Prostate gland (tissue), 2 donors: ENCODE measurements at regions not wholly inside any gene's neighbourhood (a gene's known extent, or its start where the extent isn't known, plus 50 kb on each side); places are given as distances from the start of the nearest gene placed in this dataset.

Experiments
- DNase-seq: peaks from one replicate; pipeline ENCODE4 v3.0.0-alpha.2; 2019; ENCODE audit warnings: low spot score
- H3K27ac ChIP-seq, 2 donors: fragments of 200-600 bp; sonication (generic); 2 replicates each; pipeline ENCODE4 v1.5.1; 2017 to 2019
- H3K27me3 ChIP-seq: fragments of 200-600 bp; sonication (generic); replicated peaks from 2 replicates; pipeline ENCODE4 v1.5.1; 2019; ENCODE audit not compliant: insufficient read depth
- H3K36me3 ChIP-seq, 2 donors: fragments of 200-600 bp; sonication (generic); 1 replicate in 1 of 2; 2 replicates in 1 of 2; pipeline versions ENCODE4 v1.5.1 to v1.8.1; 2017 to 2019
- H3K4me1 ChIP-seq: fragments of 200-600 bp; sonication (generic); replicated peaks from 2 replicates; pipeline ENCODE4 v1.5.1; 2019
- H3K4me3 ChIP-seq, 2 donors: fragments of 200-600 bp; sonication (generic); 2 replicates each; pipeline ENCODE4 v1.5.1; 2017 to 2019
- H3K9me3 ChIP-seq: fragments of 200-600 bp; sonication (generic); 2 replicates; pipeline ENCODE4 v1.5.1; 2017
- CTCF ChIP-seq, 4 experiments: fragments of 200-600 bp in 2 of 4; fragments of 450-650 bp in 2 of 4; sonication (generic) in 2 of 4; IDR thresholded peaks; 1 replicate in 3 of 4; 2 replicates in 1 of 4; pipeline ENCODE4 v1.5.1; 2016 to 2019; ENCODE audit warnings: antibody characterized with exemption in 4 of 4, mild to moderate bottlenecking in 2 of 4, moderate library complexity in 2 of 4
- POLR2A ChIP-seq: fragments of 450-650 bp; IDR thresholded peaks from one replicate; pipeline ENCODE4 v1.6.1; 2016; ENCODE audit warnings: antibody characterized with exemption, mild to moderate bottlenecking
- POLR2AphosphoS5 ChIP-seq: sonication (generic); formaldehyde crosslinking; IDR thresholded peaks from one replicate; pipeline ENCODE4 v1.6.1; 2017; ENCODE audit warnings: antibody characterized with exemption
- WGBS: methylation state at CpG from one replicate; pipeline ENCODE4 v1.1.5; 2018; 5-methylcytosine and 5-hydroxymethylcytosine counted together
- intact Hi-C: fragments of 100-400 bp; cut with DNase I; formaldehyde crosslinking; loops from one replicate; pipeline ENCODE4 v1.14.2; 2022

DNA sequence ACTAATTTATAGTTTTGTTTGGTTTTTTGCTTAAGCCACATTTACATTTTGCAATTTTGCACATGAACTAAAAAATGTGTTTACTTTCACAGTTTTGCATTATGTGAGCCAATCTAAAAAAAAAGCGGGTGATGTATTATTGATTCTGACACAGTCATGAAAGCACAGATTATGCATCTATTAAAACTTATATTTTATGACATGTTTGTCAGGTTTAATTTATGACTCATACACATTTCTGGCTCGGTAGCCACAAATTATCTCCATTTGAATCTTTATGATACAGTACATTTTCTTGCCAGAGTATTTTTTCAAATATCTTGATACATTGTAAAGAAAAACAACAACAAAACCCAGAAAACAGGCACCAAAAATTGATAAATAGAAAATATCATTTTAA, 280.4 kb upstream of the GRIP1 start:
- TF ChIP-seq CTCF (IDR thresholded peaks at IDR 0.05) (no peak), POLR2AphosphoS5 (no peak), POLR2A (no peak)

GRCh38 chr12:66960006-66960405, 281.1 kb upstream of the GRIP1 start:
- Histone ChIP-seq H3K36me3 (no peaks in the 10 kb centered on the region), H3K4me3 (no peak overlapping the region), H3K9me3 (no peaks in the 10 kb centered on the region), H3K4me1 (no peaks in the 10 kb centered on the region), H3K27ac (peak overlapping the region in 1 of 2 donors; percentile 56), H3K27me3 (no peaks in the 10 kb centered on the region)
- no peak for DNase-seq
- TF ChIP-seq POLR2A (no peak), POLR2AphosphoS5 (no peak), CTCF (IDR thresholded peaks at IDR 0.05) (no peak)
- 70% methylated on average over 1 of the region's 1 CpG for WGBS
- intact Hi-C loops, result no loop called here

More for the DNA sequence above, 280.4 kb upstream of the GRIP1 start:
- Histone ChIP-seq H3K9me3 (no peaks in the 10 kb centered on the region), H3K36me3 (no peaks in the 10 kb centered on the region), H3K4me1 (no peaks in the 10 kb centered on the region), H3K27ac (no peak overlapping the region), H3K27me3 (no peaks in the 10 kb centered on the region), H3K4me3 (no peak overlapping the region)
- DNase-seq, result no peak
- 40% methylated on average over 2 of the region's 2 CpGs for WGBS
- intact Hi-C loops, result no loop called here

DNA sequence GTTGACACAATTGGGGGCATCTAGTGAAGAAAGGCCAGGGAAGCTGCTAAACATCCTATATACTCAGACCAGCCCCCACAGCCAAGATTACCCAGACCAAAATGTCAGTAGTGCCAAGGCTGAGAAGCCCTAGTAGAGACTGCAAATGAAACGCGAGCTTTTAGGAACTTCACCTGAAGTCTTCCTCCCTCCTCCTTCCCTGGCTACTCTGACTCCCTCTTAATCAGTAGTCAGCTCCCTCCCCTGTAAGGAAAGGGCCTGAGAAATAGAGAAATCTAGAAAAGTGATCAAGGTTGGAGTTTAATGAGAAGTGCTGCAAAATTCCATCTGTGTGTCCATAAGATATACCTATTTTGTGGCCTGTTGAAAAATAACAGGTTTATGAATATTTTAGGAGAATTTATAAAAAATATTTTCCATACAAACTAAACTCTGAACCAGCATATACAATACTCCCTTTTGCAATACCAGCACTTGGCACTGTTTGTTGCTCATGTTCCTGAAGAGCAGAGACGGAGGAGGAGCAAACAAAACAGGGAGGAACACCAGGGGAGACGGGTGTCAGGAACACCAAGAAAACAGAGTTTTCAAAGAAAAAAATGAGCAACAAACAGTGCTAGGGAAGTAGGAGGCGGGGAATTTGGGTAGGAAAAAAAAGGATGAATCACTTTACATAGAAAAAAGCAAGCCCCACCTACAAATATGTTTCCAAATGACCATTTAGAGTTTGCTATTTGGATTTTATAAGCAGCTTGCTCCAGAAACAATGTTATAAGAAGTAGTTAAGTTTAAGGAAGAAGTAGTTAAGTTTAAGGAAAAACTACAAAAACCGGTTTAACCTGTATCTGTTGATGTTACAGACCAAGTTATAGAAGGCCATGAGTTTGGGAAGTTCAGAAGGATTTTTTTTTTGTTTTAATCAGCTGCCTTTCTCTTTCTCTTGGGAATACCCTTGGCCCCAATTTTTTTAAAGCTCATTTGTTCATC, 282.1 kb upstream of the GRIP1 start:
- H3K36me3 ChIP-seq, result no peaks in the 10 kb centered on the region
- H3K27ac ChIP-seq, result peak overlapping the region; percentile 43 to 56
- H3K27me3 ChIP-seq, result no peaks in the 10 kb centered on the region
- WGBS, result 45% methylated on average over 6 of the region's 6 CpGs
- no peak for TF ChIP-seq POLR2A
- TF ChIP-seq POLR2AphosphoS5, result peak; percentile 44
- TF ChIP-seq CTCF (IDR thresholded peaks at IDR 0.05), result no peak
- H3K4me1 ChIP-seq, result no peaks in the 10 kb centered on the region
- DNase-seq, result peak; percentile 40
- intact Hi-C loops, result no loop called here
- no peak overlapping the region for H3K4me3 ChIP-seq
- H3K9me3 ChIP-seq, result no peaks in the 10 kb centered on the region

DNA sequence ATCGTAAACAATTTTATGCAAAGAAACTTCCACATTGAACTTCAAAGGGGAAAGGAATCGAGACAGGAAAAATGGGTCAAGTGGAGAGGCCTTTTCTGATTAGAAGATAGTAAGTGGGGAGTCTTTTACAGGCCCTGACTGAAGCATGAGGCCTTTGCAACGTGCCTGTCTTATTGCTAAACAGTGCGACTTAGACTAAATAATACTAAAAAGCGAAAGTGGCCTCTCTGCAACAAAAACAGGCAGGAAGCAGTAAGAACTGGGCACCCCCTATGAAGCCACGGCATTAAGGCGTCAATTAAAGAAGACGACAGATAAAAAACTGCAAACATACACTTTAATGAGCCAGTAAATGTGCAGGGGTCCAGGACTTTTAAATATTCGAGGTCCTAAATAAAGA, 283.4 kb upstream of the GRIP1 start:
- no peaks in the 10 kb centered on the region for H3K4me1 ChIP-seq
- intact Hi-C loops, result no loop called here
- H3K27me3 ChIP-seq, result no peaks in the 10 kb centered on the region
- H3K27ac ChIP-seq, result no peak overlapping the region
- no peaks in the 10 kb centered on the region for H3K36me3 ChIP-seq
- DNase-seq, result no peak
- no peaks in the 10 kb centered on the region for H3K9me3 ChIP-seq
- no peak overlapping the region for H3K4me3 ChIP-seq
- WGBS, result 76% methylated on average over 9 of the region's 9 CpGs
- no peak for TF ChIP-seq CTCF (IDR thresholded peaks at IDR 0.05)
- no peak for TF ChIP-seq POLR2A
- TF ChIP-seq POLR2AphosphoS5, result no peak

GRCh38 chr12:66963901-66964300, 285.0 kb upstream of the GRIP1 start:
- no peaks in the 10 kb centered on the region for H3K9me3 ChIP-seq
- no peak for DNase-seq
- no peak for TF ChIP-seq POLR2A
- TF ChIP-seq POLR2AphosphoS5, result no peak
- no peak for TF ChIP-seq CTCF (IDR thresholded peaks at IDR 0.05)
- H3K4me1 ChIP-seq, result no peaks in the 10 kb centered on the region
- no peaks in the 10 kb centered on the region for H3K36me3 ChIP-seq
- no peak overlapping the region for H3K27ac ChIP-seq
- no peak overlapping the region for H3K4me3 ChIP-seq
- WGBS, result 80% methylated on average over 4 of the region's 4 CpGs
- H3K27me3 ChIP-seq, result no peaks in the 10 kb centered on the region
- intact Hi-C loops, result no loop called here
